Fibroblast of skin of left quadriceps (primary cell): ENCODE measurements at regions not wholly inside any gene's neighbourhood (a gene's known extent, or its start where the extent isn't known, plus 50 kb on each side); places are given as distances from the start of the nearest gene placed in this dataset.
"Not testable (repeated sequence)": the region's sequence is repeated elsewhere in the genome, so short reads cannot be mapped to it uniquely, and the experiment has no call there.

Experiments
- DNase-seq, 2 experiments: peaks; one replicate each; pipeline ENCODE4 v3.0.0-alpha.2; 2013; ENCODE audit warnings: low read depth in 2 of 2

GRCh38 chr1:117754061-117754969 is 148.5 kb downstream of the TENT5C start:
- peak in 1 of 2 experiments; percentile 29 for DNase-seq

GRCh38 chr1:117757668-117758067 is 151.8 kb downstream of the TENT5C start:
- DNase-seq = no peak

- DNase-seq = peak; percentile 66 to 70
Observed at GRCh38 chr1:117758444-117759316, 152.8 kb downstream of the TENT5C start.

GRCh38 chr1:117759535-117759934 is 153.7 kb downstream of the TENT5C start:
- DNase-seq = no peak

DNA sequence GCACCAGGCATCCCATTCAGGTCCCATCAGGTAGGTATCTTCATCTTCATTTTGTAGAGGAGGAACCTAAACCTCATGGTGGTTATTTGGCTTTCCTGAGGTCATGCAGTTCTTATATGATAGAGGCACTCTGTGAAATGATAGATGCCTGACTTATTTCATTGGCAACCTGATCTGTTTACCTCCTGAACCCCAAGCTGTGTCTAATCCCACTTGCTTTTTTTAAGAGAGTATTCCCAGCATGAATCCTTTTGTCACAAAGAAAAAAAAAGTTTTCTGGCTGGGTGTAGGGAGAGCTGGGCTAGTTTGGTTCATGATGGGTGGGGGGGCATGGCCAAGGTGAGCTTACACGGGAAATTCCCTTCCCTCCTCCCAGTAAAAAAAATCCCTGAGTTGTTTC is 154.2 kb downstream of the TENT5C start:
- DNase-seq = no peak

- DNase-seq = no peak
Observed at GRCh38 chr1:117760485-117760884, 154.6 kb downstream of the TENT5C start.

GRCh38 chr1:117767756-117768155 is 161.7 kb downstream of the GDAP2 start:
- not testable (repeated sequence) for DNase-seq

DNA sequence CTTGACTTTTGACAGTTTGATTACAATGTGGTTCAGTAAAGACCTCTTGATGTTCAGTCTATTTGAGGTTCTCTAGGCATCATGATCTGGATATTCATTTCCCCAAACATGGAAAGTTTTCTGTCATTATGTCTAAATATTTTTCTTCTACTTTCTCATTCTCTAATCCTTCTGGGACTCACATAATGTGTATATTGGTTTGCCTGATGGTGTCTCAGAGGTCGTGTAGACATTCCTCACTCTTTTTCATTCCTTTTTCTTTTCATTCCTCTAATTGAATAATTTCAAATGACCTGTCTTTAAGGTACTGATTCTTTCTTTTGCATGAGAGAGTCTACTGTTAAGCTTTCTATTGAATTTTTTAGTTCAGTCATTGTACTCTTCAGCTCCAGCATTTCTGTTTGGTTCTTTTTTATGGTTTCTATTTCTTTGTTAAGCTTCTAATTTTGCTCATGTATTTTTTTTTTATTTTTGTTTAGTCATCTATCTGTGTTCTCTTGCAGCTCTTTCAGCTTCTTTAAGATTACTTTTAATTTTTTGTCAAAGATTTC is 158.4 kb downstream of the GDAP2 start:
- DNase-seq = no peak

GRCh38 chr1:117779364-117779763 is 150.1 kb downstream of the GDAP2 start:
- no peak for DNase-seq

GRCh38 chr1:117780687-117781475 is 148.5 kb downstream of the GDAP2 start:
- peak; percentile 89 to 90 for DNase-seq

GRCh38 chr1:117782056-117782455 is 147.4 kb downstream of the GDAP2 start:
- DNase-seq = no peak

GRCh38 chr1:117783606-117784396 is 145.6 kb downstream of the GDAP2 start:
- DNase-seq = no peak

DNA sequence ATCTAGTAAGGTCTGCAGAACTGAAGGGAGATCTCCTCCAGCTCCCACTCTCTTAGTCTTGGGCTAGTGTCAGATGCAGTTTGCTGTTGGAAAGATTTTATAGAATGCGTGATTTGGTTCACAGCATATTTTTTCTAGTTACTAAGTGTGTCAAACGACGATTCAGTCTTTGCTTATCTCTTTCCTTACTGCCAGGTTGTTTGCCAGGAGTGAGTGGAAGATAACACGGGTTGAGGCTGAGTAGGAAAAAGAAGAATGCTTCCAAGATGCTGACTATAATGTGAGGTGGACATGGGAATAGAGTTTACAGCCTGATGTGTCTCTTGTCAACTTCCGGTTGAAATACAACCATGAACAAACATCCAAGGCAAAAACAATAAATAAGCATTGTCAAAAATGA is 141.4 kb downstream of the GDAP2 start:
- DNase-seq = no peak

DNA sequence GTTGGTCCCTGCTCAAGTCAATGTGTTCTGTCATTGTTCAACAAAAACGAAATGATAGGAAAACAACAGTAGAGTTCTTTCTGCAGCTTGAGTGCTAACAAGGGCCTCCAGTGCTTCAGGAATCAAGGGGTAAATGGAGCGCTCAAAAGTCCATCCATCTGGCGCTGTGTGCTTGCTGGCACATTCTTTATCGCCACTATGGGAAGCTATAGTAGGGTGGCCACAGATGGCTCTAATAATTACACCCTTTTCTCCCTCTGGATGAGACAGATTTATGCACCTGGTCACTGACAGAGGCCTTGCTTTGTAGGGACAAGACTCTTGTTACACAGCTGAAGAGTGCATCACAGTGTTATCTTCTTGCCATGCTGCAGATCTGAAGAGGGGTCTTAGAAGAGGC is 136.0 kb downstream of the GDAP2 start:
- DNase-seq = no peak

DNA sequence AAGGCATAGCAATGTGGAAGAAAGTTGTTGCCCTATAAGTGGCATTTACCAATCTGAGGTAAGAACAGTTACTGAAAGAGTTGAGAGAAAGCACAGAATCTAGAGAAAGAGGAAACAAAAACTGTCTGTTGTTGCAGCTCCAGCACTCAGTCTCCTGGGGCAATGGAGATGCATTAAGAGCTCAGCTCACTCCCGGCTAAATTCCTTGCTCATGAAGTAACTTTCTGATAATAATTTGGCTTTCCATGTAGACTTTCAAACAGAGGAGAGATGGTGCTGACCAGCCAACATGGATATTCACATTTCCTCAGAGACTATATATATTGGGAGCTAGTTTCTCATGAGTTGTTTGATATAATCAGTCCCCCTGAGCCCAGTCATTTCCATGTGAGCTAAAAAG is 135.3 kb downstream of the GDAP2 start:
- peak in 1 of 2 experiments; percentile 40 for DNase-seq

GRCh38 chr1:117795190-117795589 is 134.2 kb downstream of the GDAP2 start:
- peak; percentile 58 to 64 for DNase-seq

GRCh38 chr1:117795792-117796191 is 133.6 kb downstream of the GDAP2 start:
- no peak for DNase-seq

DNA sequence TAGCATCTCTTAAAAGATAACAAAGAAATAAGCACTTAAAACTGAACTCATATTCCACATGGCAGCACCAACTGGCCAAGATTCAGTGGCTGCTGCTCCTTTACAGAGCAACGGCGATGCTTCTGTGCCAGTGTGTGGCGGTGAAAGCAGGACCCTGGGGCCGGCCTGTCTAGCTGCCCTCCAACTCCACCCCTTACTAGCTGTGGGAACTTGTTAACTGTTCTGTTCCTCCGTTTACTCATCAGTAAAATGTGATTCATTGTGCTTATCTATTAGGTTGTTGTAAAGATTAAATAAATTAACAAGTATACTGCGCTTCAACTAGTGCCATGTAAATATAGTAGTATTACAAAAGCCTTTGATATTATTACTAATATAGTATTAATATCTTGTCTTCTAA is 133.2 kb downstream of the GDAP2 start:
- DNase-seq = no peak

- DNase-seq = no peak
Observed at GRCh38 chr1:117798550-117798949, 130.9 kb downstream of the GDAP2 start.

GRCh38 chr1:117802531-117803257 is 126.7 kb downstream of the GDAP2 start:
- DNase-seq = no peak
